HUDEP-2 (cell line): ENCODE measurements at regions not wholly inside any gene's neighbourhood (a gene's known extent, or its start where the extent isn't known, plus 50 kb on each side); places are given as distances from the start of the nearest gene placed in this dataset.
"Not testable (repeated sequence)": the region's sequence is repeated elsewhere in the genome, so short reads cannot be mapped to it uniquely, and the experiment has no call there.

Experiments
- DNase-seq, 76 experiments: peaks; one replicate each; lab custom pipeline; 2025; ENCODE audit not compliant: unreplicated experiment in 76 of 76; lab: John Stamatoyannopoulos, UW

GRCh38 chr20:53891306-53891894, 179.0 kb downstream of the BCAS1 start:
- DNase-seq, result no peak

- no peak for DNase-seq
Measured at GRCh38 chr20:53890443-53891305, 179.7 kb downstream of the BCAS1 start.

- DNase-seq, result no peak
Measured at GRCh38 chr20:53889411-53890148, 180.8 kb downstream of the BCAS1 start.

GRCh38 chr20:53888951-53889350, 181.4 kb downstream of the BCAS1 start:
- DNase-seq, result no peak

GRCh38 chr20:53888510-53888909, 181.9 kb downstream of the BCAS1 start:
- no peak for DNase-seq

- no peak for DNase-seq
Measured at GRCh38 chr20:53887973-53888372, 182.4 kb downstream of the BCAS1 start.

GRCh38 chr20:53884859-53885541, 185.4 kb downstream of the BCAS1 start:
- DNase-seq, result no peak

- DNase-seq, result no peak
Measured at GRCh38 chr20:53883098-53883911, 187.1 kb downstream of the BCAS1 start.

GRCh38 chr20:53882438-53882986, 187.9 kb downstream of the BCAS1 start:
- not testable (repeated sequence) for DNase-seq

GRCh38 chr20:53881362-53881761, 189.0 kb downstream of the BCAS1 start:
- DNase-seq, result no peak

- DNase-seq, result no peak
Measured at GRCh38 chr20:53880108-53880641, 190.2 kb downstream of the BCAS1 start.

- no peak for DNase-seq
Measured at GRCh38 chr20:53879048-53879684, 191.2 kb downstream of the BCAS1 start.

- DNase-seq, result no peak
Measured at GRCh38 chr20:53878262-53879047, 191.9 kb downstream of the BCAS1 start.

GRCh38 chr20:53876956-53877355, 193.4 kb downstream of the BCAS1 start:
- no peak for DNase-seq

- no peak for DNase-seq
Measured at GRCh38 chr20:53876470-53876869, 193.9 kb downstream of the BCAS1 start.

GRCh38 chr20:53875452-53875851, 194.9 kb downstream of the BCAS1 start:
- no peak for DNase-seq

GRCh38 chr20:53874706-53875105, 195.7 kb downstream of the BCAS1 start:
- DNase-seq, result no peak

- DNase-seq, result no peak
Measured at GRCh38 chr20:53874104-53874503, 196.3 kb downstream of the BCAS1 start.
